GM21526 (cell line): ENCODE measurements at regions not wholly inside any gene's neighbourhood (a gene's known extent, or its start where the extent isn't known, plus 50 kb on each side); places are given as distances from the start of the nearest gene placed in this dataset.
"Not testable (repeated sequence)": the region's sequence is repeated elsewhere in the genome, so short reads cannot be mapped to it uniquely, and the experiment has no call there.

Source experiments
- ATAC-seq: cut with Tn5 transposase; IDR thresholded peaks from one replicate; pipeline ENCODE4 v1.9.1; 2021; ENCODE audit warnings: moderate library complexity; ENCODE audit not compliant: unreplicated experiment, low FRiP score

- ATAC-seq, result no peak
Observed at GRCh38 chr6:67031451-67031850, 1324.4 kb upstream of the EYS start.

- no peak for ATAC-seq
Observed at GRCh38 chr6:67030861-67031260, 1323.8 kb upstream of the EYS start.

- no peak for ATAC-seq
Observed at GRCh38 chr6:67016921-67017460, 1310.0 kb upstream of the EYS start.

GRCh38 chr6:67011441-67011840, 1304.4 kb upstream of the EYS start:
- ATAC-seq, result no peak

GRCh38 chr6:67009818-67010217, 1302.8 kb upstream of the EYS start:
- no peak for ATAC-seq

- no peak for ATAC-seq
Observed at GRCh38 chr6:67003844-67004243, 1296.8 kb upstream of the EYS start.

- no peak for ATAC-seq
Observed at GRCh38 chr6:67000121-67000520, 1293.1 kb upstream of the EYS start.

- not testable (repeated sequence) for ATAC-seq
Observed at GRCh38 chr6:66997579-66997978, 1290.6 kb upstream of the EYS start.

GRCh38 chr6:66995669-66996068, 1288.6 kb upstream of the EYS start:
- no peak for ATAC-seq

GRCh38 chr6:66993708-66994107, 1286.7 kb upstream of the EYS start:
- ATAC-seq, result not testable (repeated sequence)

GRCh38 chr6:66993272-66993671, 1286.2 kb upstream of the EYS start:
- no peak for ATAC-seq

GRCh38 chr6:66992660-66993059, 1285.6 kb upstream of the EYS start:
- ATAC-seq, result no peak

GRCh38 chr6:66986940-66987339, 1279.9 kb upstream of the EYS start:
- no peak for ATAC-seq

GRCh38 chr6:66985816-66986215, 1278.8 kb upstream of the EYS start:
- ATAC-seq, result no peak

GRCh38 chr6:66970373-66970772, 1263.3 kb upstream of the EYS start:
- ATAC-seq, result no peak

GRCh38 chr6:66965227-66965626, 1258.2 kb upstream of the EYS start:
- ATAC-seq, result no peak

GRCh38 chr6:66964216-66964615, 1257.2 kb upstream of the EYS start:
- ATAC-seq, result no peak

GRCh38 chr6:66962082-66962481, 1255.1 kb upstream of the EYS start:
- ATAC-seq, result no peak

- no peak for ATAC-seq
Observed at GRCh38 chr6:66961191-66961590, 1254.2 kb upstream of the EYS start.

- no peak for ATAC-seq
Observed at GRCh38 chr6:66949191-66949661, 1242.2 kb upstream of the EYS start.

- ATAC-seq, result no peak
Observed at GRCh38 chr6:66948106-66948505, 1241.1 kb upstream of the EYS start.

GRCh38 chr6:66940003-66940402, 1233.0 kb upstream of the EYS start:
- no peak for ATAC-seq

GRCh38 chr6:66937180-66937579, 1230.2 kb upstream of the EYS start:
- ATAC-seq, result no peak
